ENCODE measurements at regions not wholly inside any gene's neighbourhood (a gene's known extent, or its start where the extent isn't known, plus 50 kb on each side); places are given as distances from the start of the nearest gene placed in this dataset.
"Not testable (repeated sequence)": the region's sequence is repeated elsewhere in the genome, so short reads cannot be mapped to it uniquely, and the experiment has no call there.

DNA sequence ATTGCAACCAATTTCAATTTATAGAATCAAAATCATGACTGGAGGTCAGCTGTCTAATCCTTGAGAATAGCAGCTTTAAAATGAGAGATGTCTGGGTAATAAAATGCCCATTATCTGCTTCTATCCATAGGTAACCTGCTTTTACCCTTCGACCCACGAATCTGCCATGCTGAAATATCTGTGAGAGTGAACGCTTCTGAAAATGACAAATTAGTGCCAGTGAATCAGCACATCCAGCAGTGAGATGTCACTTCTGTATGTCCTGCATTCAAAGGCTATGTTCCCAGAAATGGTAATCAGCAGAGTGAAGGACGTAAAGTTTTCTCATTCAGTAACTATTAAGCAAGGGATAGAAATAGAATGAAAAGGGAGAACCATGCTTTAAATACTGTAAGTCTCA is 532.4 kb upstream of the ITGA1 start:
- no peak for DNase-seq (ENCODE audit: low read depth in 2 of 2, low spot score in 1 of 2)

DNA sequence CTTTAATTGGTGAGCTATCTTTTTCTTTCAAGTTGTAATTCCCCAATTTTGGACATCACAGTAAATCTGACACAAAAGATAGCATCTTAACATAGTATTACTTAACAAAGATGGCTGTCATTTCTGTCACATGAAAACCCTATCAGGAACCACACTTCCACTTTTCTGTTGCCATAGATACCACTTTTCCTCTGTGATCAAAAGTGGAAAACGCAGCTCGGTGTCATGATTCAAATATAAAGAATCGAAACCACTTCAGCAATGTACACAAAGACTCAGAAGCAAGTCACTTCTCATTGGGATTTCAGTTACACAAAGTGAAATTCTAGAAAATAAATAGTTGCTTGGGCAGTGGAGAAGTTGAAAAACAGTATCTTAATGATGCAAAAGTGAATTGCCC is 524.9 kb upstream of the ITGA1 start:
- DNase-seq (ENCODE audit: low read depth in 2 of 2, low spot score in 1 of 2) = no peak

DNA sequence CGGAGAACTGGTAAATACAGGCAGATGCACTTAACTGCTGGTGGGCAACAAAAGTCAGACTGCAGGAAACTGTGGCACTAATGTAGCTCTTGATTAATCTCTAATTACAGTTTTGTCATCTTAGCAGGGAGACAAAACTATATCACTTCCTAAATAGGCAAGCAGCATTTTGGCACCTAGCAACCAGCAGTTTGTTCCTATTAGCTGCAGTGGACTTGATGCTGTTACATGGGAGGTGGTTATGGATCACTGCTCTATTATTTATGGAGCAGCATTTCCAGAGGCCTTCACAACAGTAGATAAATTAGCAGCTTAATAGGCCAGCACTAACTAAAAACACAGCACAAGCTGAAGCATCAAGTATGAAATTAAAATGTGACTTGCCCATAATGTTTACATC is 518.3 kb upstream of the ITGA1 start:
- no peak for DNase-seq (ENCODE audit: low read depth in 2 of 2, low spot score in 1 of 2)

DNA sequence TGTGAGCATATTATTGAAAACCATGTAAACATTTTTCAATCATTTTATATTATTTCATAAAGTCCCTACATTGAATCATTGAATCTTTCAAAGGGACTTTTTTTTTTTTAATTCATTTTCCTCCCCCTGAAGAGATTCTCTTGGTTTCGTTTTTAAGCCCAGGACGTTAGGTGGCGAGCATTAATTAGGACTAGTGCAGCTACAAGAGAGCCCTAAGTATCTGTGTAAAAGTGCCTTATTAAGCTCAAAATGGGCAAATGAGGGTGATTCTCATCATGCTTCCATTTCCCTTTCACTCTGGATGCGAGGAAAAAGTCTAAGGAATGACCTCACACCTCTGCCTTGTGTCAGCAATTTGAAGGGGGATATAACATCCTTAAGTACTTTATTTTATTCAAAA is 517.9 kb upstream of the ITGA1 start:
- no peak for DNase-seq (ENCODE audit: low read depth in 2 of 2, low spot score in 1 of 2)

DNA sequence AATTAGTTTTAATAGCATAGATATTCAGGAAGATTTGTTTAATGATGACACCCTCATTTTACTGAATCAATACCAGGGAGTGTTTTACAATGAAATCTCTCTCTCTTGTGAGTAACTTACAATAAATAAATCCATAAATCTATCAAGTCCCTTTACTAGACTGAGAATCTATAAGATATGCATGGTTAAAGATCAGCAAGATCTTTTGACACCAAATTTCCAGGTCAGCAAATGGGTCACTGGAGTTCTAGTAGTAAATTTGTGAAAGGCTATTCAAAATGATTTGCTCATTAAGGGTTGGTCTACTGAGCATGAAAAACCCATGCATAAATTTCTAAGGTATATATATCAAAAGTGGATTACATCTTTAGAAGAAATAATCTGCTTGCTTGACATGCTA is 512.1 kb upstream of the ITGA1 start:
- DNase-seq (ENCODE audit: low read depth in 2 of 2, low spot score in 1 of 2) = no peak

- no peak for DNase-seq (ENCODE audit: low read depth in 2 of 2, low spot score in 1 of 2)
Measured at GRCh38 chr5:52277101-52277500, 510.6 kb upstream of the ITGA1 start.

- DNase-seq (ENCODE audit: low read depth in 2 of 2, low spot score in 1 of 2) = no peak
Measured at GRCh38 chr5:52282647-52283046, 505.1 kb upstream of the ITGA1 start.

GRCh38 chr5:52283221-52283620 is 504.5 kb upstream of the ITGA1 start:
- no peak for DNase-seq (ENCODE audit: low read depth in 2 of 2, low spot score in 1 of 2)

GRCh38 chr5:52300703-52301372 is 486.9 kb upstream of the ITGA1 start:
- no peak for DNase-seq (ENCODE audit: low read depth in 2 of 2, low spot score in 1 of 2)

- DNase-seq (ENCODE audit: low read depth in 2 of 2, low spot score in 1 of 2) = not testable (repeated sequence)
Measured at GRCh38 chr5:52304816-52305215, 482.9 kb upstream of the ITGA1 start.

- DNase-seq (ENCODE audit: low read depth in 2 of 2, low spot score in 1 of 2) = no peak
Measured at GRCh38 chr5:52328220-52328806, 459.4 kb upstream of the ITGA1 start.

DNA sequence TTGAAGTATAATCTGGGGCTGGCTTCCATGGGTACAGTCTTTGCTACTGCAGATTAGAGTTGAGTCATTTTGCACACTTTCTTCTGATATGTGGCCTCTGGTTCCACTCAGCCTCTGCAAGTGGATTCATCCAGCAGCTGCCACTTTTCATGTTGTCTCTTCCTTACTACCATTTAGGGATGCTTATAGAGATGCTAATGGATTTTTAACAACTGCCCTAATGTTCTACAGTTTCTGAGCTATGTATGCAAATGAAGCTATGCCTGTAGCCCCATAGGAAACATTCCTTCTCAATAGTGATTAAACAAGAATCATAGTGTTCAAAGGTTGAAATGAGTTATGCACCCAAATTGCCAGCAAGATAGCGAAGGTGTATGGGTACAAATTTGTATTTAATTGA is 456.0 kb upstream of the ITGA1 start:
- DNase-seq (ENCODE audit: low read depth in 2 of 2, low spot score in 1 of 2) = no peak

DNA sequence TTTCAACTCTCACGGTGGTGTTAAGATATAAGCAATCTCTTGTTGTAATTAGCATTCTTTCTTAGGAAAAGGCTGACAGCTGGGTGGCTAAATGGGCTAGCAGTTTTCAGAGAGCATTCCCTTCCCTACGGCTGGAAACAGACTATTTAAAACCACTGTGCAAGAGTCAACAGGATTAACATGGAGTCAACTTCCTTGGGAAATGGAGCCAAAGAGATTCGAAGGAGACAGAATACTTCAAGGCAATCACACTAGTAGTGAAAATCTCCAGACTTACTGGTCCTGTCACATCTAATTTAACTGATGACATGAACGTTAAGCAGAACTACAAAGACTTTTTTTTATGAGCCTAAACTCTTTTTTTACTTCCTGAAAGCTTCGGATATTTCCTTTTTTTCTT is 453.3 kb upstream of the ITGA1 start:
- DNase-seq (ENCODE audit: low read depth in 2 of 2, low spot score in 1 of 2) = no peak

DNA sequence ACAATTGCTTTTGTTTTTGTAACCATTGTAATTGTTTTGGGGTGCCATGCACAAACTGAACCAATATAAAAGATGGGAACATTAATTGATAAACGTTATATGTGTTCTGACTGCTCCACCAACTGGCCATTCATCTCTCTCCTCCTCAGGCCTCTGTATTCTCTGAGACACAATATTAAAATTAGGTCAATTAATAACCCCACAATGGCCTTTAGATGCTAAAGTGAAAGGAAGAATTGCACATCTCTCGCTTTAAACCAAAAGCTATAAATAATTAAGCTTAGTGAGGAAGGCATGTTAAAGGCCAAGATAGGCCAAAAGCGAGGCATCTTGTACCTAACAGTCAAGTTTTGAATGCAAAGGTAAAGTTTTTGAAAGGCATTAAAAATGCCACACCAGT is 448.4 kb upstream of the ITGA1 start:
- DNase-seq (ENCODE audit: low read depth in 2 of 2, low spot score in 1 of 2) = no peak

GRCh38 chr5:52342361-52342760 is 445.4 kb upstream of the ITGA1 start:
- DNase-seq (ENCODE audit: low read depth in 2 of 2, low spot score in 1 of 2) = no peak

DNA sequence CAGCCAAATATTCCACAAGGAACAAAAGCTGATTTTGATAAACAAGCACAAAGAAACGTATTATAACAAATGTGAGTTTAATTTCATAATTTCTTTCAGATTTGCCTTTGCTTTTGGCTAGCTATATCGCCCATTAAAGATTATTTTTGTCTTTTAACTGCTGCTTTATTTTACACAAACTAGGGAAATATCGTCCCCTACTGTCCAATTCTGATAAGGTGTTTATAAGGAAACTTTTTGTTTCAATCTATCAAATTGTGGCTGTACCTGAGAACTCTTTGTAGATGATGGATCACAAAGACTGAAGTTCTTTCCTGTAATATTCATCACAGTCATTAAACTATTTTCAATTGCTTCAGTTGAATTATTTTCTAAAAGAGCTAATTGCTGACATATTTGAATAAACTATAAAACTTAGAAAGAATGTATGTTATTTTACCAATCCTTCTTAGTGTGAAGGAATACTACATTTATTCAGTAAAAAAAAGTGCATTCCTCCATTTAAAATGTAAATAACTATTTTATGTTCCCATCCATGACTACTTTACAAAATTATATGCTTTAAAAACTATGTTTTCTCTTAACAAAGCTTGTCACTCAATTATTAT is 431.3 kb upstream of the ITGA1 start:
- no peak for DNase-seq (ENCODE audit: low read depth in 2 of 2, low spot score in 1 of 2)

DNA sequence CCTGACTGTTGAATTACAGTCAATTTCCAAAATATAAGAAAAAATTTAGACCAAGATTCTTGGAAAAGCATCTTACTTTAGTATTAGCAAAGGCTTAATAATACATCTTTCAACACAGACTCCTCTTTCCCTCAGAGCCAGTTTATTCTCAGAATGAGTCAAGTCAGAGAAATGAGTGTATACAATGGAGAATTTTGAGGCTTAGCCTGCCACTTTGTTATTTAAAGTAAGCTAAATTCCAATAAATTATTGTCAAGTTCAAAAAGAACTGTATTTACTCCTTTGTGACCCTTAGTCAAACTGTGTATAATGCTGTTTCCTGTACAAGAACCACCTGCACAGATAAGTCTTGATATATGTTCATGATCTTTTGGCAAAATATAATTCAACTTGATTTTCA is 428.5 kb upstream of the ITGA1 start:
- DNase-seq (ENCODE audit: low read depth in 2 of 2, low spot score in 1 of 2) = no peak

GRCh38 chr5:52360985-52361384 is 426.7 kb upstream of the ITGA1 start:
- DNase-seq (ENCODE audit: low read depth in 2 of 2, low spot score in 1 of 2) = no peak

- no peak for DNase-seq (ENCODE audit: low read depth in 2 of 2, low spot score in 1 of 2)
Measured at GRCh38 chr5:52374286-52374685, 413.4 kb upstream of the ITGA1 start.

DNA sequence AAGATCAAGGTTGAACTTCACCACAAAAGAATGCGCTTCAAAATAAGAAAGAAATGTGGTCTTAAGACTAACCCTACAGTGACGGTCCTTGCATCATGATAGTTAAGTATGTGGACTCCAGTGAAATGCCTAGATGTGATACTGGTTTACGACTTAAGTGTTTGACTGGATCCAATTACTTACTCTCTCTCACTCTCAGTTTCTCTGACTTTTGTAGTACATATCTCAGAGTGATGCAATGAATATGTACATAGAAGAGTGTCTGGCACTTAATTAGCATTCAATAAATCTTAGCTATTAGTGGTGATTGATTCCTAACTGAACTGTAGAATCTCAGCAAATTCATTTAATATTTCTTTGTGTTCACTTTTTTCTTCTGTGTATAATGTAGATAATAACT is 411.7 kb upstream of the ITGA1 start:
- no peak for DNase-seq (ENCODE audit: low read depth in 2 of 2, low spot score in 1 of 2)

DNA sequence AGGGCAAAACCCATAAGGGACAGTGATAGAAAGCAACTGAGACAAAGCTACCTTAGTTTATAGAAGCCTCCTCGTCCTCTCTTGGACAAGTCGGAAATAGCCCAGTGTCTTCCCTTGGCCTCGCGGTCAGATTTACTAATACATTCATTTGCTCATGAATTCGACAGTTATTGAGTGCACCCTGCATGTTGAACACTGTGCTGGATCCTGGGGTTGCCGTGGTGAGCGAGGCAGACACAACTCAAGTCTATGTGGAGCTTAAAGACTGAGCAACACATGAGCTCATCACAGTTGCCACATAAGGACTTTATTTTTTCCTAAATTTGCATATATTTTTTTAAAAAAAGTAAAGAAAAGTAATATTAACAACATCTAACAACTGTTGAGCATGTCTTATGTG is 411.1 kb upstream of the ITGA1 start:
- DNase-seq (ENCODE audit: low read depth in 2 of 2, low spot score in 1 of 2) = no peak

GRCh38 chr5:52378237-52378636 is 409.5 kb upstream of the ITGA1 start:
- no peak for DNase-seq (ENCODE audit: low read depth in 2 of 2, low spot score in 1 of 2)

DNA sequence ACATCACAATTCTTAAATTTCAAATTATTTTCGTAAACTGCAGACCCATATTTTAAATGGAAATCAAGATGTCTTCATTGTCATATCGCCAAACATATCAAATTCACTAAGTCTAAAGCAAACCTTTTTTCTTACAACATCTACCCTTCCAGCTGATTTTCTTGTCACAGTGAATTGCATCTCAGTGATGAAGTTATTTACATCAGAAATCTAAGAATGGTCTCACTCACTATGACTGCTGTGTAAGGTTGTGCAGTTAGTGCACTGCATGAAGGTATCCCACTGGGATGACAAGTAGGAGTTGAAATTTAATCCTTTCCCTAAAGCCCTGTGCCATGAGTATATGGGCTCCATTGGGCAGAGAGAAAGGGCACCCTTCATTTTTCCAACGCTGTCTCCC is 399.4 kb upstream of the ITGA1 start:
- DNase-seq (ENCODE audit: low read depth in 2 of 2, low spot score in 1 of 2) = no peak

All from stimulated activated CD8-positive, alpha-beta memory T cell treated with anti-CD3 and anti-CD28 coated beads, Interleukin-4, amount 100 ng/mL, for 1 hour (primary cell).